Mesendoderm (in vitro differentiated cells): ENCODE measurements at regions not wholly inside any gene's neighbourhood (a gene's known extent, or its start where the extent isn't known, plus 50 kb on each side); places are given as distances from the start of the nearest gene placed in this dataset.

Experiments
- DNase-seq: peaks from one replicate; pipeline ENCODE4 v3.0.0; 2013
- H2AK5ac ChIP-seq: 2 replicates; pipeline ENCODE4 v1.6.1; 2013; ENCODE audit warnings: low read length, inconsistent platforms
- H2BK120ac ChIP-seq: 2 replicates; pipeline ENCODE4 v1.6.1; 2013; ENCODE audit warnings: low read depth, mild to moderate bottlenecking, low read length, moderate library complexity, mixed read lengths
- H2BK15ac ChIP-seq: replicated peaks from 2 replicates; pipeline ENCODE4 v1.6.1; 2013; ENCODE audit warnings: low read depth, mild to moderate bottlenecking, moderate library complexity
- H2BK5ac ChIP-seq: 2 replicates; pipeline ENCODE4 v1.6.1; 2013; ENCODE audit warnings: low read length, inconsistent platforms
- H3K18ac ChIP-seq: 2 replicates; pipeline ENCODE4 v1.6.1; 2013; ENCODE audit warnings: mild to moderate bottlenecking, low read length, mixed read lengths
- H3K23ac ChIP-seq: one replicate; pipeline ENCODE4 v1.6.1; 2013; ENCODE audit warnings: low read length
- H3K27ac ChIP-seq: 2 replicates; pipeline ENCODE4 v1.5.1; 2013; ENCODE audit warnings: low read depth, mild to moderate bottlenecking, inconsistent platforms, low read length, moderate library complexity
- H3K27me3 ChIP-seq: 2 replicates; pipeline ENCODE4 v1.6.1; 2013; ENCODE audit warnings: low read length, control low read depth, mild to moderate bottlenecking, inconsistent platforms; ENCODE audit not compliant: insufficient read depth, poor library complexity
- H3K36me3 ChIP-seq: 2 replicates; pipeline ENCODE4 v1.6.1; 2013; ENCODE audit warnings: low read length, inconsistent platforms; ENCODE audit not compliant: control insufficient read depth, insufficient read depth
- H3K4ac ChIP-seq: one replicate; pipeline ENCODE4 v1.6.1; 2013; ENCODE audit warnings: low read depth, mild to moderate bottlenecking, low read length, moderate library complexity
- H3K4me1 ChIP-seq: 2 replicates; pipeline ENCODE4 v1.6.1; 2013; ENCODE audit warnings: low read depth, low read length, inconsistent platforms; ENCODE audit not compliant: control insufficient read depth
- H3K4me2 ChIP-seq: 2 replicates; pipeline ENCODE4 v1.6.1; 2013; ENCODE audit warnings: low read length
- H3K4me3 ChIP-seq: 2 replicates; pipeline ENCODE4 v1.5.1; 2013; ENCODE audit warnings: mild to moderate bottlenecking, low read length
- H3K56ac ChIP-seq: one replicate; pipeline ENCODE4 v1.6.1; 2013; ENCODE audit warnings: low read length
- H3K79me1 ChIP-seq: 2 replicates; pipeline ENCODE4 v1.6.1; 2013; ENCODE audit warnings: low read length, inconsistent platforms
- H3K79me2 ChIP-seq: 2 replicates; pipeline ENCODE4 v1.6.1; 2013; ENCODE audit warnings: mild to moderate bottlenecking, low read length; ENCODE audit not compliant: control insufficient read depth, insufficient read depth
- H3K9ac ChIP-seq: 2 replicates; pipeline ENCODE4 v1.6.1; 2013; ENCODE audit warnings: low read length, inconsistent platforms
- H4K5ac ChIP-seq: one replicate; pipeline ENCODE4 v1.6.1; 2013; ENCODE audit warnings: low read length
- H4K8ac ChIP-seq: one replicate; pipeline ENCODE4 v1.6.1; 2013; ENCODE audit warnings: low read depth, mild to moderate bottlenecking, control low read depth, low read length, moderate library complexity
- WGBS: extraction: QIAGEN DNeasy Blood & Tissue Kit; methylation state at CpG from one replicate; pipeline ENCODE4 v1.1.7; 2013; ENCODE audit warnings: low lambda C conversion rate, missing lambda C conversion rate; ENCODE audit not compliant: insufficient coverage; ENCODE audit errors: extremely low coverage; 5-methylcytosine and 5-hydroxymethylcytosine counted together

DNA sequence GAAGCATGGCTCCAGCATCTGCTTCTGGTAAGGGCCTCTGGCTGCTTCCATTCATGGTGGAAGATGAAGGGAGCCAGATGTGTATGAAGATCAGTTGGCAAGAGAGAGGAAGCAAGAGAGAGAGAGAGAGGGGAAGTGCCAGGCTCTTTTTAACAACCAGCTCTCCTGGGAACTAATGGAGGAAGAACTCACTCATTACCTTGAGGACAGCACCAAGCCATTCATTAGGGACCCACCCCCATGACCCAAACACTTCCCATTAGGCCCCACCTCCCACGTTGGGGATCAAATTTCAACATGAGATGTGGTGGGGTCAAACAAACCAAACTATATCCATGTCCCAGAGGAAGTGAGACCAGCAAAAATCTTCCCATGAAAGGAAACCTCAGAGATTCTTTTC lies 124.8 kb upstream of the SIX2 start:
- DNase-seq, result no peak
- Histone ChIP-seq H3K79me1 (no peaks in the 10 kb centered on the region), H3K23ac (no peak overlapping the region), H3K27ac (no peak overlapping the region), H4K8ac (no peak overlapping the region), H3K36me3 (no peaks in the 10 kb centered on the region), H3K4me1 (no peaks in the 10 kb centered on the region), H3K4ac (no peak overlapping the region), H3K4me2 (no peak overlapping the region), H3K4me3 (no peak overlapping the region), H3K79me2 (no peaks in the 10 kb centered on the region), H2AK5ac (no peak overlapping the region), H2BK5ac (no peak overlapping the region), H2BK120ac (no peak overlapping the region), H3K18ac (no peak overlapping the region), H3K27me3 (no peaks in the 10 kb centered on the region), H3K56ac (no peak overlapping the region), H3K9ac (no peak overlapping the region), H4K5ac (no peak overlapping the region), H2BK15ac (no peak overlapping the region)
- no CpG with 5 or more reads among the region's 1 CpG for WGBS

DNA sequence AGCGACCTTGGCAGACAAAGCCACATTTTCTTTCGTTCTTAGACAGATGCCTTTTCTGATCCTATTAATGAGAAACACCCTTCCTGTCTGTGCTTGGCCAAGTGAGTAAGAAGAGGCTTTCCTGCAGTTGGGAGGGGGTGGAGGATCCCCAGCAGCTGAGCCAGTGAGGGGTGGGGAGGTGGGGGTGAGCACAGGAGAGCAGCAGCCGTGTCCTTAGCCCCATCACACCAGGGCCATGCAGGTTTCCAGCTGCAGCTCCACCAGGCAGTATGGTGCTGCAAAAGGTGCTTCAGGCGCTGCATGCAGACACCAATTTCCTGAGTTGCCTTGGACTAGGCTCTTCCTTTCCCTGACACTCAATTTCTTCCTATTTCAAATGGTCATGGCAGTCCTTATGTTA lies 123.3 kb upstream of the SIX2 start:
- Histone ChIP-seq H3K9ac (no peak overlapping the region), H4K5ac (no peak overlapping the region), H3K4me3 (no peak overlapping the region), H3K27me3 (no peaks in the 10 kb centered on the region), H3K23ac (no peak overlapping the region), H2AK5ac (no peak overlapping the region), H3K18ac (no peak overlapping the region), H3K4me1 (no peaks in the 10 kb centered on the region), H4K8ac (no peak overlapping the region), H3K4ac (no peak overlapping the region), H3K56ac (no peak overlapping the region), H2BK5ac (no peak overlapping the region), H3K79me2 (no peaks in the 10 kb centered on the region), H3K27ac (no peak overlapping the region), H3K4me2 (no peak overlapping the region), H2BK120ac (no peak overlapping the region), H3K79me1 (no peaks in the 10 kb centered on the region), H3K36me3 (no peaks in the 10 kb centered on the region), H2BK15ac (no peak overlapping the region)
- WGBS, result no CpG with 5 or more reads among the region's 4 CpGs
- no peak for DNase-seq

DNA sequence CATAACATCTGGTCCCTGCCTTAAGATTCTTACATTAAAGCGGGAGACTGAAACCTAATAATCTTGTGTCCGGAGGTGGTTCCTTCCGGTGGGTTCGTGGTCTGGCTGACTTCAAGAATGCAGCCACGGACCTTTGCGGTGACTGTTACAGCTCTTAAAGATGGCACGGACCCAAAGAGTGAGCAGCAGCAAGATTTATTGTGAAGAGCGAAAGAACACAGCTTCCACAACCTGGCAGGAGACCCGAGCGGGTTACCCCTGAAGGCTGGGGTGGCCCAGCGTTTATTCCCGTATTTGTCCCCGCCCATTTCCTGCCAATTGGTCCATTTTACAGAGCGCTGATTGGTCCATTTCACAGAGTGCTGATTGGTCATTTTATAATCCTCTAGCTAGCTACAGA lies 122.3 kb upstream of the SIX2 start:
- H4K8ac ChIP-seq, result no peak overlapping the region

DNA sequence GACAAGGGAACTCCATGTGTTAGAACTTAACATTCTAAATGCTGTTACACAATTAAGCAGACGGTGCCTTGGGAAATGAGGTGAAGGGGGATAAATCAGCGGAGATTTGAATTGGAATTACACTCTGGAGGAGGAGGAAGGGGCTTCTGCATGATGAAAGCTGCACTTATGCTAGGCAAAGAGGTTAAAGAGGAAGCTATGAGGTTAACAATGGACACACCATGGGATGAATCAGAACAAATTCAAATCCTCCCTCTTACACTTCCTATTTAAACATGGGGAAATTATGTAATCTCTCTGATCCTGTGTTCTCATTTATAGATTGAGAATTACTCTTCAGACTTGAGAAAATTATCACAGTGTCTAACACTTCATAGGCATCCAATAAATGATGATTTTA lies 121.5 kb upstream of the SIX2 start:
- no CpG with 5 or more reads among the region's 2 CpGs for WGBS
- Histone ChIP-seq H4K8ac (no peak overlapping the region), H3K4me1 (no peaks in the 10 kb centered on the region), H2BK120ac (no peak overlapping the region), H3K18ac (no peak overlapping the region), H3K79me1 (no peaks in the 10 kb centered on the region), H4K5ac (no peak overlapping the region), H3K23ac (no peak overlapping the region), H3K79me2 (no peaks in the 10 kb centered on the region), H2BK15ac (no peak overlapping the region), H3K36me3 (no peaks in the 10 kb centered on the region), H2BK5ac (no peak overlapping the region), H3K27me3 (no peaks in the 10 kb centered on the region), H3K9ac (no peak overlapping the region), H3K27ac (no peak overlapping the region), H3K4ac (no peak overlapping the region), H3K4me3 (no peak overlapping the region), H2AK5ac (no peak overlapping the region), H3K56ac (no peak overlapping the region), H3K4me2 (no peak overlapping the region)
- no peak for DNase-seq

More for the DNA sequence above, 122.3 kb upstream of the SIX2 start:
- Histone ChIP-seq H3K79me1 (no peaks in the 10 kb centered on the region), H3K4me1 (no peaks in the 10 kb centered on the region), H3K56ac (no peak overlapping the region), H3K18ac (no peak overlapping the region), H3K27me3 (no peaks in the 10 kb centered on the region), H3K4ac (no peak overlapping the region), H3K4me2 (no peak overlapping the region), H3K36me3 (no peaks in the 10 kb centered on the region), H2AK5ac (no peak overlapping the region), H2BK120ac (no peak overlapping the region), H3K4me3 (no peak overlapping the region), H4K5ac (no peak overlapping the region), H2BK15ac (no peak overlapping the region), H3K23ac (no peak overlapping the region), H3K9ac (no peak overlapping the region), H3K27ac (no peak overlapping the region), H2BK5ac (no peak overlapping the region), H3K79me2 (no peaks in the 10 kb centered on the region)
- no peak for DNase-seq
- WGBS, result no CpG with 5 or more reads among the region's 14 CpGs

DNA sequence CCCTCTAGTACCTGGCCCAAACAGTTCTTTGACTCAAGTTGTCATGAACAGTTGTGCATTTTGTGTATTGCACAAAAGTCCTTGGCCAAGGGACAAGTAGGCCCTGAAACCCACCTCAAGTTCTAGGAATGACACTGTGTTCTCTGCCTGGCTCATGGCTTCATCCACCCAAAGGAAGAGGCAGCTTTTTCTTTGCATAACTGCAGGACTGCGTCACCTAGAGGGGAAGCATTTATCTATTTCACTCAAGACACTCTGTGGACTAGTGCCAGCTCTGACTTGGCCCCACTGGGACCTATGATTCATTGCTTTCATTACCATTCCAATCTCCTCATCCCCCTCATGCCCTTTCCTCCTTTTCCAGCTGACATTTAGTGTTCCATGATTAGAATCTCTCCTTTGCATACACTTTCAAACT lies 119.3 kb upstream of the SIX2 start:
- Histone ChIP-seq H3K36me3 (no peaks in the 10 kb centered on the region), H3K79me1 (no peaks in the 10 kb centered on the region), H2BK5ac (no peak overlapping the region), H2BK120ac (no peak overlapping the region), H2BK15ac (no peak overlapping the region), H3K4ac (no peak overlapping the region), H3K56ac (no peak overlapping the region), H3K9ac (no peak overlapping the region), H3K18ac (no peak overlapping the region), H3K27ac (no peak overlapping the region), H4K5ac (no peak overlapping the region), H2AK5ac (no peak overlapping the region), H3K23ac (no peak overlapping the region), H3K4me3 (no peak overlapping the region), H3K4me1 (no peaks in the 10 kb centered on the region), H4K8ac (no peak overlapping the region), H3K27me3 (no peaks in the 10 kb centered on the region), H3K4me2 (no peak overlapping the region), H3K79me2 (no peaks in the 10 kb centered on the region)
- DNase-seq, result no peak
- WGBS, result no CpG with 5 or more reads among the region's 1 CpG

DNA sequence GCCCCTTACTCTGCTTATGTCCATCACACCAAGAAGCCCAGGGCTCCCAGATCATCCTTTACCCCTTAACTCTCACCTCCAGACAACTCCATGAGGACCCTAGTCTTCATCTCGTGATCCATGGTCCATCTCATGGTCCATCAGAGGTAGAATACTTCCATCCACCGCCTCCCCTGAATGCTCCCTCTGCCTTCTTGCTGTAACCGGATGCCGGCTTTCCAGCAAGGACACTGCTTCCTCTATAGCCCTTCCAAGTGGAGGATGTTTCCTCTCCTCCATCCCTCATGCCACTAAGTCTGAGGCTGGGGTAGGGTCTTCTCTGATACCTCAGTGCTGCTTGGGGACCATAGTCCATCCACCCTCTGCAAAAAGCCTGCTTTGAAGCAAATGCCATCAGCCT lies 118.6 kb upstream of the SIX2 start:
- Histone ChIP-seq H3K36me3 (no peaks in the 10 kb centered on the region), H3K18ac (no peak overlapping the region), H3K56ac (no peak overlapping the region), H4K8ac (no peak overlapping the region), H3K4me3 (no peak overlapping the region), H2BK15ac (no peak overlapping the region), H4K5ac (no peak overlapping the region), H2BK5ac (no peak overlapping the region), H3K4me2 (no peak overlapping the region), H3K23ac (no peak overlapping the region), H2AK5ac (no peak overlapping the region), H3K27me3 (no peaks in the 10 kb centered on the region), H3K4me1 (no peaks in the 10 kb centered on the region), H2BK120ac (no peak overlapping the region), H3K9ac (no peak overlapping the region), H3K79me2 (no peaks in the 10 kb centered on the region), H3K27ac (no peak overlapping the region), H3K4ac (no peak overlapping the region), H3K79me1 (no peaks in the 10 kb centered on the region)
- no CpG with 5 or more reads among the region's 4 CpGs for WGBS
- no peak for DNase-seq
